ENCODE measurements at regions not wholly inside any gene's neighbourhood (a gene's known extent, or its start where the extent isn't known, plus 50 kb on each side); places are given as distances from the start of the nearest gene placed in this dataset.

- no peaks in the 10 kb centered on the region for H3K27me3 ChIP-seq (ENCODE audit: control insufficient read depth, insufficient read depth, low read length, poor library complexity, severe bottlenecking)
- H3K27ac ChIP-seq (ENCODE audit: low read depth, low read length), result no peak overlapping the region
- no peaks in the 10 kb centered on the region for H3K36me3 ChIP-seq (ENCODE audit: control insufficient read depth, insufficient read depth, low read length)
- H3K4me1 ChIP-seq (ENCODE audit: control insufficient read depth, insufficient read depth, low read length), result no peaks in the 10 kb centered on the region
- H3K27me3 Mint-ChIP-seq (ENCODE audit: insufficient read depth), result no peaks in the 10 kb centered on the region
- no peaks in the 10 kb centered on the region for H3K9me3 ChIP-seq (ENCODE audit: control insufficient read depth, low read length)
- no peak overlapping the region for H3K4me3 ChIP-seq (ENCODE audit: low read length)
- H3K27ac Mint-ChIP-seq, result no peak overlapping the region
- DNase-seq, result no peak
- H3K36me3 Mint-ChIP-seq (ENCODE audit: low read depth), result no peaks in the 10 kb centered on the region
- WGBS, 2 experiments (ENCODE audit: insufficient coverage in 1 of 2, insufficient read length in 1 of 2), result 81% methylated on average over 2 of the region's 2 CpGs; no CpG with 5 or more reads in 1 of the 2 experiments
- no peaks in the 10 kb centered on the region for H3K4me1 Mint-ChIP-seq
- H3K9me3 Mint-ChIP-seq, result no peaks in the 10 kb centered on the region
- TF ChIP-seq CTCF (conservative IDR thresholded peaks at IDR 0.05), result no peak
- H3K4me3 Mint-ChIP-seq, result no peak overlapping the region
- H3K9ac ChIP-seq (ENCODE audit: extremely low read depth, low read length, poor library complexity, severe bottlenecking), result no peak overlapping the region
Observed at GRCh38 chr4:175103403-175103802, 185.2 kb downstream of the ADAM29 start.

DNA sequence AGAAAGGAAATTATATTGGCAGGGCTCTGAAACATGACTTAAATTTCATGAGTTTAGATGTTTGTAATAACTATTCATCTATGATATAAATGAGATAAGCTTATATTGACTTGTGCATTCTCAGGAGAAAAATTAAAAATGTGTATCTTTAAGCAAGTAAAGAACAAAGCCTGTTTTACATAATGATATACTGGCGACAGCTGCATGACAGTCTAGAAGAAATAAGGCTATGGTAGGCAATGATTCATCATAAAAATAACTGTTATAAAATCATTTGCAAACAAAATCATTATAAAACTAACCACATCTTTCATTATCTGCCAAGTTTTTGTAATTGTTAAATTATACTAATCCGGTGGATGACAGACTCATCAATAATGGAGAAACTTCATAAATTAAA lies 188.1 kb downstream of the ADAM29 start:
- WGBS, 2 experiments (ENCODE audit: insufficient coverage in 1 of 2, insufficient read length in 1 of 2), result 70% methylated on average over 1 of the region's 2 CpGs; no CpG with 5 or more reads in 1 of the 2 experiments
- H3K27me3 Mint-ChIP-seq (ENCODE audit: insufficient read depth), result no peaks in the 10 kb centered on the region

DNA sequence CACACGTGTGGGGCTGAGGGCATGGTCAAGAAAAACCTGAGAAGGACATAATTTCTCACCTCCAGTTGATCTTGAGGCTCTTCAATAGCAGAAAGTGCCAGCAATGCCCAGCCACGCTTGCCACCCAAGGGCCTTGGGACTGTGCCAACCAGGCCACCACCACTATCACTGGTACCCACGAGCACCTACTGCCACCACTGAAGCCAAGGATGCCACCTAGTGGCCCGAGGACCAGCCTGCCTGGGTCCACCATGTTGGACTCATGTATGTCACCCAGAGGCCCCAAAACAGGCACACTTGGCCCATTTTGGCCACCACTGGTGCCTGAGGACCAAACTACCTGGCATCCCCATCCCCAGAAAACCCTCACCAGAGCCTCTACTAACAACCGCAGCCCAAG lies 191.8 kb downstream of the ADAM29 start:
- Mint-ChIP-seq H3K4me3 (no peak overlapping the region), H3K27ac (no peak overlapping the region), H3K27me3 (ENCODE audit: insufficient read depth) (no peaks in the 10 kb centered on the region), H3K36me3 (ENCODE audit: low read depth) (no peaks in the 10 kb centered on the region), H3K9me3 (peaks cover 2% of the 10 kb centered on the region), H3K4me1 (no peaks in the 10 kb centered on the region)
- H3K27ac ChIP-seq (ENCODE audit: low read depth, low read length), result no peak overlapping the region
- DNase-seq, result peak; percentile 73
- whole genome bisulfite sequencing, 2 experiments (ENCODE audit: insufficient coverage in 1 of 2, insufficient read length in 1 of 2), result 85 to 100% methylated on average over 2 to 5 of the region's 5 CpGs
- no peaks in the 10 kb centered on the region for H3K36me3 ChIP-seq (ENCODE audit: control insufficient read depth, insufficient read depth, low read length)
- H3K9me3 ChIP-seq (ENCODE audit: control insufficient read depth, low read length), result peaks cover 4% of the 10 kb centered on the region
- peak; percentile 64 for TF ChIP-seq CTCF (conservative IDR thresholded peaks at IDR 0.05)
- H3K27me3 ChIP-seq (ENCODE audit: control insufficient read depth, insufficient read depth, low read length, poor library complexity, severe bottlenecking), result no peaks in the 10 kb centered on the region
- H3K4me3 ChIP-seq (ENCODE audit: low read length), result no peak overlapping the region
- no peak overlapping the region for H3K9ac ChIP-seq (ENCODE audit: extremely low read depth, low read length, poor library complexity, severe bottlenecking)
- no peaks in the 10 kb centered on the region for H3K4me1 ChIP-seq (ENCODE audit: control insufficient read depth, insufficient read depth, low read length)

More for the DNA sequence above, 188.1 kb downstream of the ADAM29 start:
- no peaks in the 10 kb centered on the region for H3K36me3 Mint-ChIP-seq (ENCODE audit: low read depth)
- no peak for DNase-seq
- no peak for TF ChIP-seq CTCF (conservative IDR thresholded peaks at IDR 0.05)
- no peak overlapping the region for H3K4me3 ChIP-seq (ENCODE audit: low read length)
- no peaks in the 10 kb centered on the region for H3K27me3 ChIP-seq (ENCODE audit: control insufficient read depth, insufficient read depth, low read length, poor library complexity, severe bottlenecking)
- peaks cover 4% of the 10 kb centered on the region for H3K9me3 ChIP-seq (ENCODE audit: control insufficient read depth, low read length)
- H3K9me3 Mint-ChIP-seq, result peaks cover under 1% of the 10 kb centered on the region
- H3K4me3 Mint-ChIP-seq, result no peak overlapping the region
- H3K27ac Mint-ChIP-seq, result no peak overlapping the region
- H3K36me3 ChIP-seq (ENCODE audit: control insufficient read depth, insufficient read depth, low read length), result no peaks in the 10 kb centered on the region
- H3K4me1 Mint-ChIP-seq, result no peaks in the 10 kb centered on the region
- H3K27ac ChIP-seq (ENCODE audit: low read depth, low read length), result no peak overlapping the region
- H3K4me1 ChIP-seq (ENCODE audit: control insufficient read depth, insufficient read depth, low read length), result no peaks in the 10 kb centered on the region
- H3K9ac ChIP-seq (ENCODE audit: extremely low read depth, low read length, poor library complexity, severe bottlenecking), result no peak overlapping the region

Measured in endodermal cell (in vitro differentiated cells).